Inferior parietal cortex (tissue), 1 donor: ENCODE measurements at regions not wholly inside any gene's neighbourhood (a gene's known extent, or its start where the extent isn't known, plus 50 kb on each side); places are given as distances from the start of the nearest gene placed in this dataset.
"Not testable (repeated sequence)": the region's sequence is repeated elsewhere in the genome, so short reads cannot be mapped to it uniquely, and the experiment has no call there.

Experiments used
- DNase-seq: peaks from one replicate; pipeline ENCODE4 v3.0.0-alpha.2; 2016; ENCODE audit errors: extremely low spot score

DNA sequence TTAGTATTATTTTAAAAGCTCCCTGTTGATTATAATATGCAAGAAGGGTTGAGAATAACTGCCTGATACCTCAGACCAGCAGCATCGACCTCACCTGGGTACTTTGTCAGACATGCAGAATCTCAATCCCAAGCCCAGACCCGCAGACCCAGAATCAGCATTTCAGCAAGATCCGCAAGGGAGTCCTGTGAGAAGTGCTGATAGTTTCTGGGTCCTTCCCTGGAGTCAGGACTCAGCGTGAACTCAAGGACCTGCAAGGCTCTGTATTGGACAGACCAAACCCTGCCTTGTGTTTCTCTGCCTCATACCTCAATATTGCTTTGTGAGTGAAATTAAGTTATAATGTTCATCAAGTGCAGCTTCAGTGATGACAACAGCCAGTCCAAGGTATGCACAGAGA, 149.5 kb upstream of the NPY start:
- no peak for DNase-seq

DNA sequence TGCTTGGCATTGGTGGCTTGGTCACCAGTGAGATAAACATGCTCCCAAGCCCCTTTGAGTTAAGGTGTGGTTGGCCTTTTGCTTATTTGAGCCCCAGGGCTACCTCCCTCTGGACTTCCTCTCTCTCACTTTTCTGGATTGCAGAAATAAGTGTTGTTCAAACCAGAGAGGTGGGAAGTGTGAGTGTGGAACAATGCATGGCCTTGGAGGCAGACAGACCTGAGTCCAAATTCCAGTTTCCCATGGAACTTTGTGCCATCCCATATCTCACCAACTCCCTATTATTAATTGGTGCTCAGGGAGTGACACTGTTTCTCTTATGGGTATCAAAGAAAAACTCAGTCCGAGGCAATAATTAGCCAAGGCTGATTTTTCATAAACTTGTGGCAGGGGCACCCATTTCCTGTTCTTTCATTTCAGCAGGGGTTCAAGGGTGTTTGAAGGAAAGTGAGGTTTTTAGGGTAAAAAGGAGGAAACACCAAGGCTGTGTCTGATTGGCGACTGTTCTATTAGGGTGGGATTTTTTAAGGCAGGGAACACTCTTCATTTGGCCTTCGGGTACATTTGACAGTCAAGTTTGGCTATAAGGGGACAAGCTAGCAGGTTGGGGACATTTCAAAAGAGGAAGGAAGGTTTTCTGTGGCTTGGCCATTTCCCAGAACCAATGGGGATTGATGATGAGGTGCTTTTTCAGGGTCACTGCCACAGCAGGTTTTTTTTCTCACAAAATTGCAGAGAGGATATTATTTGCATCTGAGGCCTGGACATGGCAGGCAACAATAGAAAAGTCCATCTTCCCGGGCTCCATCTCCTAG, 148.8 kb upstream of the NPY start:
- no peak for DNase-seq

DNA sequence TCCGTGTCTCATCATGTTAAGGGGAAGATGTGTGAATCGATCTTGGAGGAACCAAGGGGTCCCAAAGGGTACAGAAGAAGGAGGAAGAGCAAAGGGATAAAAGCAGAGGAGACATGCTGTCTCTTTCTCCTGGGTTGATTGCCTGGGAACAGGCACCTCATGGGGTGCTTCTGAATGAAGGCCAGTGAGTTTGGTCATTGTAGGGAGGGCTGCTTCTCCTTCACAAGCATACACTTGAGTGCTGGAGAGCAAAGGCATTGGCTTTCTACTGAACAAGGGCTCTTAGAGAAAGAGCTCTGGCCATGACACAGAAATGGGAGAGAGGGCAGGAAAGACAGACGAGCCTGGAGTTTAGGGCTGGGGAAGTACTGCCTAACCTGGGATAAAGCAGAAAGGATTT, 146.7 kb upstream of the NPY start:
- no peak for DNase-seq

DNA sequence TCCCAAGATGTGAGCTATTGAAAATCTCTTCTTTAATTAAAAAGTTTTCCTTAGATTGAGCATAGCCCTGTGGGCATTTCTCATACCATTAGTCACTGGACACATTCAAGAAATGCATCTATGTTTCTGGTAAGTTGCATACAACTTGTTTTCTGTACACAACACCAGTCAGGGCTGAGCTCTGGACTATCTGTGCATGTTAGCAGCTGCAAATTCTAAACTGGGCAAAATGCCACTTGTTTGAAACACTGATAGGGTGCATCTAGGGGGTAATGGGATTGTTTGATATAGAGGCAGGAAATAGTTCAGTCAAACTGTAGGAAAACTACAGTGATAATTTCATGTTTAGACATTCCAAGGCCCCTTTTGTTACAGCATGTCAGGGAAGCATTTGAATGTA, 145.6 kb upstream of the NPY start:
- DNase-seq = no peak

DNA sequence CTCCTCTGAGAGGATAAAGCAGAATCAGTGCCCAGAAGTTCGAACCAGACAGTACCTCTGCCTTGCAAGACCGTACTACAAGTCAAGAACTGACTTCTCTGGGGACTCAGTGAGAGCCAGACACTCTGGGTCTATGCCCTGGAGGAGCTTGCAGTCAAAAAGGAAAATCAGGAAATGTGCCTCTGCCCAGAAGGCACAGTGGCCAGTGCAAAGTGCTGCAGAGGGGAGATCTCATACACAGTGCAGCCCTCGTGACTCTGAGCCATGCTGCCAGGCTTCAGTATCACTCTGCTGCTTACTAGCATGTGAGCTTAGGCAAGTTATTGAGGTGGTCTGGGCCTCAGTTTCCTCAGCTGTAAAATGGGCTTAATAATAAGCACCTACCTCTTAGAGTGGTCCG, 144.0 kb upstream of the NPY start:
- DNase-seq = no peak

DNA sequence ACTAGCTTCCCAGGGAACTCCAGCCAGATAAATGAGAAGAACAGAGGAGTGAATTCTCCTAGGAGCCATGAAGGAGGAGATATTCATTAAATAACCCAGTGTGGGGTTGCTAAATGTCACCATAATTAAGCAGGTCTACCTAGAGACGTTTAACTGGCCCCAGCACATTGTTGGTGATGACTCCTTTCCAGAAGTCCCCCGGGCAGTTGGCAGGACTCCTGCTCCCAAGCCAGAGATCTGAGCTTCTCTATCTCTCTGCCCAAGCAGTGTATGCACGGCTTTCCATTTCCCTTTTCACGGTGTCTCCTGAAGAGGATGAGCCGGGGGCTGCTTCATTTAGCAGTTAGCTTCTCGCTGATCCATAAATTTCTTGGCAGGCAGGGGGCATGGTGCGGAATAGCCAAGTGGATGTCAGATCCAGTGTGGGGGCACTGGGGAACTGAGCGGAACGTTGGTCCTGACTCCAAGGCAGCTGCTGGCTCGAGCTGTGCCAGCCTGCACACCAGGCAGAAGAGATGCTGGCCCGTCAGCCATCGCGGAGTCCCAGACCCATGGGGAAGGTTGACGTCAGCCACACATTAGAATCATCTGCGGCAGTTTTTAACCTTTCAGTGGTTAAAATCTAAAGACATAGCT, 142.0 kb upstream of the NPY start:
- no peak for DNase-seq

DNA sequence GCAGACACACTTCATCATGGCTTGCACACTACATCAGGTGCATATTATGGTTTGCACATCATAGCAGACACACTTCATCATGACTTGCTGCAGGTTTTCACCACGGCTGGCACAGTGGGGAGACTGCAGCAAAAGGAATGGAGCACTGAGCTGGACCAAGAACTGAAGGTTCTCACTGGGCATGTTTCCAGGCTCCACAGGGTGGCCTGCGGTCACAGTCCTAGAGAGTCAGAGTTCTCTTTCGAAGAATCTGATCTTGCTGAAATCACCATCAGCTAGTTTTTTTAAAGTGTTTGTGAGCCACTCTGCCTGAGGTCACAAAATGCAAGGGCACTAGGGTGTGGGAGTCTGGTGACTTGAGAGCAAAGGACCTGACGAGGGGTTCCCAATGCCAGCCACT, 140.4 kb upstream of the NPY start:
- DNase-seq = no peak

DNA sequence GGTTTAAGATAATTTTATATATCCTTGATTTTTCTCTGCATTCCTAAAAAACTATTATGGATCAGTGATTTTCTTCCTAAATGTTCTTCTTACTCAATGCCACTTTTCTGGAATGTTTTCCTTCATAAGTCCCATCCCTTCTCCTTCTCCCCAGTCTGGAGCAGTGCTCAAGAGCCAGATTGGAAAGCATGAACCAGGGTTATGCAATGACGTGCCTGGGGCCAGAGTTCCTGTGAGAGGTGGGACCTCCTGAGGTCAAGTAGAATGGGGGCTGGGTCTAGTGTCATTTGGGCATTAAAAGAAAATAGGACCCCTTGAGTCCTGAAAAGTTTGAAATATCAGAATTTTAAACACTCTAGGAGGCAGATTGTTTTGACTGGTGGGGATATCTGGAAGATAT, 132.0 kb upstream of the NPY start:
- DNase-seq = no peak

DNA sequence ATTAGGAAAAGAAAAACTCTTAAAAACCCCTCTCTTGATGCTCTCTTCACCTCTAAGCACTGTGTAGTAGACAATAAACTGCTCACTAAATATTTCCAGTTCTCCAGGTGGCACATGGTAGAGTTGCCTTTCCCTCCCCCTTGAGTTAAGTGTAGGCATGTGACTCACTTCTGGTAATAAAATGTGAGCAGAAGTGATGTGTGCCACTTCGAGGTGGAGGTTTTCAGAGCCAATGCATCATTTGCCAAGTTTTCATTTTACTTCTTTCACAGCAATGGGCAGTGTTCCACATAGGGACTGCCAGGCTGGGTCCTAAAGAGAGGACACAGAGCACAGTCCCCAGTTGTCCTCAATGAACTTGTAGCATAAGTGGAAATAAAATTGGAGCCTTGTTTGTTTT, 131.6 kb upstream of the NPY start:
- DNase-seq = no peak

DNA sequence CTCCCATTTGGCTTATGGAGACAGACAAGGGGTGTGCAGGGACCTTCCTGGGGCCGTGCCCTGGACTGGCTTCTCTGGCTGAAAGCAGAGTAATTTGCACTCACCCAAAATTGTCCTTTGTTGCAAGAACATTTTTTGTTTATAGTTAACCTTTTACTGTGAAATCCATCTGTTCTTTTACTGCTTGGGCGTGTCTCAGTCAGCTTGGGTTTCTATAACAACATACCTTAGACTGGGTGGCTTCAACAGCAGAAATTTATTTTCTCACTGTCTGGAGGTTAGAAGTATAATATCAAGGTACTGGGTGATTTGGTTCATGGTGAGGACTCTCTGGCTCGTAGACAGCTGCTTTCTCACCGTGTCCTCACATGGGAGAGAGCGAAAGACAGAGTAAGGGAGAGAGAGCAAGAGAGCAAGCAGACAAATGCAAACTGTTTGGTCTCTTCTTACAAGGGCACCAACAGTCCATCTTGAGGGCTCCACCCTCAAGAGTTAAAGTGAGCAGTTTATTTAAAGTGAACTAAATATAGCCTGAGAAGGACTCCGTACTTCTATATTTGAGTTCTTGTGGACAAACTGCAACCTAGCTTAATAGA, 131.0 kb upstream of the NPY start:
- no peak for DNase-seq

DNA sequence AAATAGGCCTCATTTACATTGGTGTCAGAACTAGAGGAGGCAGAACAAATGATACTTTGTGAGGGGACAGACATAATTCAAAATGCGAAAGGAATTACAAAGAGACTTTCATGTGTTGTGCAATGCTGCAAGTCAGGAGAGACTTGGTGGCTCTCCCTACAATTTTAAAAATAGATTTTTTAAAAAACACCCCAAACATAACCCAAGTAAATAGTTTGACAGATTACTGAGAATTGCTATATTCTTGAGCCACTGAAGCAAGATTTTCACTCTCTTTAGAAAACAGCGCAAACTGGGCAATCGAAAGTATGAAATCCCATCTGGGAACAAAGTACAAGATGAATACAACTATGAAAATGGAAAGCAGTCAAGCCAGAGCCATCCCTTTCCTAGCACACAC, 126.3 kb upstream of the NPY start:
- DNase-seq = no peak

DNA sequence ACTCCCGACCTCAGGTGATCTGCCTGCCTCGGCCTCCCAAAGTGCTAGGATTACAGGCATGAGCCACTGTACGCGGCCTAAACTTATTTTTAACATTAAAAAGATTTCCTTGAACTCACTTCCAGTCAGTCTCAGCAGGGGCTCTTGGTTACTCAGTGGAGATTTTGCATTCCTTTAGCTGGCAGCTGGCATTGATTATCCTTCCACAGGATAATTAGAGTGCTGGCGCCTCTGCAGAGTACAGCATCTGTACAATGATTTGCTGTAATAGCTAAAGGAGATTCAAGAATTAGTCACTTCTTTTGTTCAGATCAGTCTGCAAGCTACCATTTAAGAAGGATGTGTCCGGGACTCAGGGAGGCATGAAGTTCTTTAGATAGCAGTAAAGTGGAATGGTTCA, 125.0 kb upstream of the NPY start:
- no peak for DNase-seq

DNA sequence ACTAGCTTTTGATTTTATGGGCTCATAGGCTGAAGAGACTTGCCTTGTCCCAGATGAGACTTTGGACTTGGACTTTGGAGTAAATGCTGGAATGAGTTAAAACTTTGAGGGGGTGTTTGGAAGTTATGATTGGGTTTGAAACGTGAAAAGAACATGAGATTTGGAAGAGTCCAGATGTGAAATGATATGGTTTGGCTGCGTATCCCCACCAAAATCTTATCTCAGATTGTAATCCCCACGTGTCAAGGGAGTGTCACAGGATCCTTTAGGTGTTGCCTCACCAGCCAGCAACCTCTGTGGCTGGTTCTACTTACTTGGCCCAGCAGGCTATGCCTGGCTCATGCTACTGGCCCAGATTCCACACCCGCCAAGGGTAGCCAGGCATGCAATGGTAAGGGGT, 119.6 kb upstream of the NPY start:
- no peak for DNase-seq

DNA sequence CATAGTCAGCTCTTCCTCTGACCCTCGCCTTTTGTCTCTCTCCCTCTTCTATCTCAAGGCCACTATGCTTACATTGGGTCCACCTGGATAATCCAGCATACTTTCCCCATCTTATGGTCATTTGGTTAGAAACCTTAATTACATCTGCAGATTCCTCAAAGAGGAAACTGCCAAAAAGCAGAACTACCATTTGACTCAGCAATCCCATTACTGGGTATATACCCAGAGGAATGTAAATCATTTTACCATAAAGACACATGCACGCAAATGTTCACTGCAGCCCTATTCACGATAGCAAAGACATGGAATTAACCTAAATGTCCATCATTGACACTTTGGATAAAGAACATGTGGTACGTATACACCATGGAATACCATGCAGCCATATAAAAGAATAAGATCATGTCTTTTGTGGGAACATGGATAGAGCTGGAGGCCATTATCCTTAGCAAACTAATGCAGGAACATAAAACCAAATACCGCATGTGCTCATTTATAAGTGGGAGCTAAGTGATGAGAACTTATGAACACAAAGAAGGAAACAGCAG, 114.8 kb upstream of the NPY start:
- no peak for DNase-seq

DNA sequence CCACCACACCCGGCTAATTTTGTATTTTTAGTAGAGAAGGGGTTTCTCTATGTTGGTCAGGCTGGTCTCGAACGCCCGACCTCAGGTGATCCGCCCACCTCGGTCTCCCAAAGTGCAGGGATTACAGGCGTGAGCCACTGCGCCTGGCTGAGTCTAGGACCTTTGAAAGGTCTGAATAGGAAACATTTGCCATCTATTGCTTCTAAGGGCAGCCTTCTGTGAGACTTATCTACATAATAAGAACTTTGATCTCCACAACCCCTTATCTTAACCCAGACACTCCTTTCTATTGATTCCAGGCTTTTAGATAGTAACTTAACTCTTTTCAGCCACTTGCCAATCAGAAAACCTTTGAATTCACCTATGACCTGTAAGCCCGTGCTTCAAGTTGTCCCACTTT, 112.0 kb upstream of the NPY start:
- DNase-seq = not testable (repeated sequence)

DNA sequence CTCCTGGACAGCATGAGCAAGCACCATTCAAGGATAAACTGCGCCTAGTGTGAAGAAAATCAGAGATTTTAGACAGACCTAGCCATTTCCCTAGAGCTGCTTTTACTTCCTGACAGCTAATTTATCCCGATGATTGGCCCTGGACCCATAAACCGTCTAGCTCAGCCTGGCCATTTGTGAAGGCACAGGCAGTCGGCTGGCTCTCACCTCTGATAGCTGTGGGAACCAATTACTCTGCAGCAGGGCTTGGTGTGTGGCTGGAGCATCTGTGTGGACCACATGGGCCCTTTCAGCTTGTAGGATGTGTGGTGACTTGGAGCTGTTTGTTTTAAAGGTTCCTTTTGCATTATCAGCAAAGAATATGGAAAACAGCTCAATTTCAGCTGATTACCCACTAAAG, 111.1 kb upstream of the NPY start:
- no peak for DNase-seq

DNA sequence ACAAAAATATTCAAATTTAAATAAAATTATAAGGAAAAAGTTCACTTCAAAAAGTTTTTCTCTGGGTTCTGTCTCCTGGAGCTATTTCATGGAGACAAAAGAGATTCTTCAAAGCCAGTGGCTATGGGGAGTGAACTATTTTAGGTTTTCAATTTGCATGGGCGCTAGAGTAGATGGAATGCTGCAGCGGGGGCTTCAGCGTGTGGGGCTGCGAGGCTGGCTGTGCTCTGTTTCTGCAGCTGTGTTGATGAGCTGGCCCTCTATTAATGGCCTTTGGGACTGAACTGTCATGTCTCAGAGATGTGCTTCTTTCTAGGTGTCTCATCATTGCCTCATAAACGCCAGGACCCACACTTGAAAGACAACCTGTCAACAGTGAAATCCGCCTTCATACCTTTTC, 108.4 kb upstream of the NPY start:
- no peak for DNase-seq

DNA sequence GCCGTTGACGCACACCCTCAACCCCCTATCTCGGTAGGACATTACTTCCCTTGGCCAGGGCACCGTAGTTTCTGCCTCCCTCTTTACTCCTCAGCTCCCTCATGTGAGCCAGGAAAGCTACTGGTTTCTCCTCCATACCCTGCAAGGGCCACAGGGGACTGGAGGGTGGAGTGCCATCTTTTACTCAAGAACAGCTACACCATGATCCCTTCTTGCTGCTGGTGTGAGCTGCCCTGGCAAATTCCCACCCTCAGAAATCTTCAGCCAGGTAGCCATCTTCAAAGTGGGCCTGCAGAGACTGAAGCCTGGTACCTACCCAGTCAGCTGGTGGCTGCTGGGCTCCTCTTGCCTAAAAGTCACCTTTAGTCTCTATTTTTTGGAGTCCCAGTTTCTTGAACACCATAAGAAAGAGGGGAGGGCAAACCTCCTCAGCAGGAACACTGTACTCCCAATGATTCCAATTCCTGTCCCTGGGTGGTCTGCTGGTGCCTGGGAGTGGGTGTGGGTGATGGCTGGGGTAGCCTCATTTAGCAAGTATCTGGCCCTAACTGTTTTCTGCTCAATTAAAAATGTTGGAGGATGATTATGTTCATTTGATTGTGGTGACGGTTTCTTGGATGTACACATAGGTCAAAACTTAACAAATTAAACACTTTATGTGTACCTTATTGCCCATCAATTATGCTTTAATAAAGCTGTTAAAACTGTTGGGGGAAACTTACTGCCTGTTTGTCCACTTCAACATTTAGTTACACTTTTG, 105.0 kb upstream of the NPY start:
- DNase-seq = no peak

DNA sequence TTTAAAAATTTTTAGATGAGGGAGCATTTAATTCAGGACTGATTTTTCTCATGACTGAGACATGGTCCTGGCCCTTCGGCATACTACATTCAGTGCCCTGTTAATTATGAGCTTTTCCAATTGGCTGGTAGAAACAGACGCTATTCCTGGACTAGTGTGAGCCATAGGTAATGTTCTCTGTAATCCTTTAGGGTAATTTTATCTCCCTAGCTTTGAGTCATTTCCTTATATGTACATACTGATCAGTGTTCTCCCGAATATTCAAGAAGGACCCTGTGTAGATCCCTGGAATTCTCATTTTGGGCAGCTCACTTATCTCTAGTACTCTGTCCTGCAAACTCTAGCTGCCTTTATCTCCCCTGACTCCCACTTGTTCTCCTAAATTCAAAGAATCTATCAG, 92.6 kb upstream of the NPY start:
- no peak for DNase-seq

DNA sequence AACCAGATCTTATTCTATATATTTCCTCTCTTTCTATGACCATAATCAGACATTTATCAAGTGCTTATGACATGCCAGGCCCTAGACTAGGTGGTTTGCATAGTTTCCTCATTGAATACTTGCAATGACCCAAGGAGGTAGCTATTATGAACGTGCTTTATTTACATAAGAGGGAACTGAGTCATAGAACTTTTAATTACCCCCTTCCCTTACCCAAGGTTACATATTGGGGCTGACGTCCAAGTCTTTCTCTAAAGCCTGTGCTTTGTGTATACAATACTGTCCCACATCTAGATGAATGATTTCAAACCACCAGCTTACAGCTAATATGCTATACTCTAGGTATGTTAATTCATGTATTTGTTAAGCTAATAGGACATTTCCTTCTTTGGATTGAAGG, 91.9 kb upstream of the NPY start:
- DNase-seq = no peak

DNA sequence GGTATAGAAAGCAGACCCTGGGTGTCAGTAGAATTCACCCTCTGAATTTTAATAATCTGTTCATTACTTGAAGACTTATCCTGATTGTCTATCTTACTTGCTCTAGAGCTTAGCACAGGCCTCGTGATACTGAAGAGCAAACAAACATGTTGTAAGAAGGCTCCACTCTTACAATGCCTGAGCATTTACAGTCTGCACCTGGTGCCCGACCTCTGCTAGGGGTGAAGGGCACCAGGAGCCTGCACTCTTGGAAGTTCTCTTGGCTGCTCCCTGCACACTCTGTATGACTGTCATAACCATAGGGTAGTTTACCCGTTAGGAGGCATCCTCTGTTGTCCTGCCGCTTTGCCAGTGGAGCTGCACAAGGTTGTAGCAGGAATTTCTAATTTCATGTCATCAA, 91.3 kb upstream of the NPY start:
- DNase-seq = no peak

DNA sequence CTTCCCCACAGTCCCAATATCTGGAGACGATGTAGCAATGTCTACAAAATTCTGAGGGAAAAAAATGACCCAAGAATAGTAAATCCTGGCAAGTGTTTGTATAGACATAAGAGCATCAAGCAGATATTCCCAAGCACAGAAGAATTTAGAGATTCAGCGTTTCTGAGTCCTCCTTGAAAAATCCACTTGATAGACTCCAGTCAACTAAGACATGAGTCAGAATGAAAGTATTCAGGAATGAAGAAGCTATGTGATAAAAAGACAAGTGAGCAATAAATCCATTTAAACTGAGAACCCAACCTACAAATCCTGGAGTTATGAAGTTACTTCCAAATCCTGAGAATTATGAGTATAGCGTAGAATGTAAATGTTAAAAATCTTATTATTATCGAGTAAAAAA, 86.1 kb upstream of the NPY start:
- DNase-seq = no peak
